IPS DF 19.7 (cell line): ENCODE measurements at regions not wholly inside any gene's neighbourhood (a gene's known extent, or its start where the extent isn't known, plus 50 kb on each side); places are given as distances from the start of the nearest gene placed in this dataset.

Source experiments
- DNase-seq: peaks from one replicate; pipeline ENCODE4 v3.0.0-alpha.2; 2013; ENCODE audit warnings: low read depth, low spot score

GRCh38 chr11:95515371-95515770 lies 274.2 kb downstream of the FAM76B start:
- no peak for DNase-seq

DNA sequence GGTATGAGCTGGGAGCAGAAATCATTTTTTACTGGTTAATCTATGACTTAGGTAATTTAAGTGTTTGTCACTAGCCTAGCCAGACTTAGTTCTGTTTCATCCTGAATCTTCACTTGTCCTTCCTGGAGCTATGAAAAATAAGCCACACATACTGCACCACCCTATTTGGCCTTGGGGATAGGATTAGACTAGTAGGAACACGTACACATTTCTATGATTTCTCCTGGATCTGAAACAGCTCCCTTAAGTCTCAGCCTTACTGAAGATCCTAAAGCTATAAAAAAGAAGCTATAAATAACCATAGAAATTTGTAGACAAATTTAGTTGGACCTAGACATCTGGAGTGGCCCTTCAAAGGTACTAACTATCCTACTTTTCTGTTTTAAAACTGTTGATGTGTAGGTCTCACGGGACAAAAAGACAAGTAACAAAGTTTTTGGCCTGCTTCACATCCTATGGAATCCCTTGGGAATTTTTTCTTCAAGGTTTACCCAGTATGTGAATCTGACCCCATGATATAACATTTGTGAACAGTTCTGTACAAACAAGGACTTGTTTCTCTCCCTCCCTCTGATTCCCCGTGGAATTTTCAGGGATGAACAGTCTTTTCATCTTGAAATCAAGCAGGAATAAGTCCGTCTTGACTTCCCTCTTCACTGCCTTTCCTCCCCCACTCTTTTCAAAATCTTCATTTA lies 275.0 kb downstream of the FAM76B start:
- DNase-seq: no peak

GRCh38 chr11:95512682-95513081 lies 276.9 kb downstream of the FAM76B start:
- DNase-seq: no peak

DNA sequence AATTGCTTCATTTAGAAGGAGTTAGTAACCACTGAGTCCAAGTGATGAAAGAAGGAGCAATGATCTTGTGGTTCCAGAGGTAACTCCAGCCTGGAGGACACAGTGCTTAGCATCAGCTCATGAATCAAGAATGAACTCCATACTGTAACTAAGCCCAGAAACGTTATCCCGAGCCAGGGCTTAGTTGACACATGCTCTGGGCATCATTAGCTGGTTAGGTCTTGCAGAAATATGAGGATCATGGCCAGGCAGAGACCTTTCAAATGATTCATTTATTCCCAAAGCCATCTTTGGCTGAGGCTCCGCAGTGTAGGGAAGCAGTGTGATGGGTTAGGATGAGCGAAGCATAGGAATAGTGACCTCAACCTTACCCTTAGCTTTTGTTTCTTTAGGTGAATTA lies 277.4 kb downstream of the FAM76B start:
- no peak for DNase-seq

DNA sequence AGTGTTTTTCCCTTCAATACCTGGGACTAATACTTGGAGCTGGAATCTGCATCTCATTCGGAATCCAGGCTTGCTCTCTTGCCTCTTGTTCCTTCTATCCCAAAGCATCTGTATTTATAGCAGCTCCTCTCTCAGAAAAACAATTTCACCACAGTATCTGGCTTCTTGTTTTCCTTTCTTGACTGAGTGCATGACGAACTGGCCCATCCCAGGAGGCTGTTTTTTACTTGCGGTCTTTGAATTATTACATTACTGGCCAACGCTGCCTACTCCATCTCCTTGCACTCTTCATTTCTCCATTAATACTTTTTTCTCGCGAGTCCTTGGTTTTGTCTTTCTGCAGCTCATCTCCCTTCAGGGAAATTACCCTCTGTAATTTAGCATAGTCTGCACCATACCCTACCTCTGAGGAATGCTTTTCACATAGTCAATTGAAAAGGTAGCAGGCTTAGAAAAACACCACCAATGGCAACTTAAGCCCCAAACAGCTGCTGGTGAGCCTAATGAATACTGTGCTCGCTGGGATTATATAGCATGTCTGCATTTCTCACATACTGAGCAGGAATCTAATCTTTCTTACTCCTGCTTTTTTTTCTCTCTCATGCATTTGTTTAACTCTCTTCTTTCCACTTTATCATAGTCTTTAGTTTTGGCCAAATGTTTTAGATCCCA lies 277.4 kb upstream of the SESN3 start:
- DNase-seq: no peak

- DNase-seq: no peak
These were observed 276.8 kb upstream of the SESN3 start for GRCh38 chr11:95507794-95508193.

DNA sequence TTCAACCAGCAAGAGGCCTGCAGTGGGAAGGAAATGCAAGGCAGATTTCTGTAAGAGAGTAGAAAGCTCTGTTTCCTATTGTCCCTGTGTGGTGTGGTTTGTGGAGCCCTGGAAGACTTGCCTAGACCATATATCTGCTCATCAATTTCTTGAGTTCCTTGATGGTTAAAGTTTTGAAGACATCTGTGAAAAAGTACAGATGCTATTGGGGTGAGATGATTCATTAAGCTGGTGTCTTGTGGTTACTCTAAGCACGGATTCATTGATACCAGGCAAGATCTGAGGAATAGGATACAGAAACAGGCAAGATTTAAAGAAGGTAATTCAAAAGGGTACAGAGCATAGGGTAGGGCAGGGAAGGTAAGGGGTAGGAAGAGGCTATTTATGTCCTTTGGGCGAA lies 275.8 kb upstream of the SESN3 start:
- DNase-seq: no peak

- DNase-seq: no peak
These were observed 275.0 kb upstream of the SESN3 start for GRCh38 chr11:95505927-95506426.

DNA sequence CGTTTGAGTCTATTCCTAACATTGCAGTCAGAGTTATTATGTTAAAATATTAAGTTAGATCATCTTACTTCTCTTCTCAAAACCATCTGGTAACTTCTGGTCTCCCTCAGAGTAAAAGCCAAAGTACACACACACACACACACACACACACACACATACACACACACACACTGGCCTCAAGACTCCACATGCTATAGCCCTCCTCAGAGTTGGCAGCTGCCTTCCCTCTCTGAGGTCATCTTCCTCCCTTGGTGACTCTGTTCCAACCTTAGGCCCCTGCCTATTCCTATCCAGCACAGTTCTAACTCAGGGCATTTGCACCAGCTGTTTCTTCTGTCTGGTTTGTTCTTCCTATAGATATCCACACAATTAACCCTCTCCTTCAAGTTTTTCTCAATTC lies 272.0 kb upstream of the SESN3 start:
- DNase-seq: no peak

GRCh38 chr11:95502522-95502921 lies 271.5 kb upstream of the SESN3 start:
- no peak for DNase-seq

- DNase-seq: no peak
These were observed 270.8 kb upstream of the SESN3 start for GRCh38 chr11:95501761-95502266.

DNA sequence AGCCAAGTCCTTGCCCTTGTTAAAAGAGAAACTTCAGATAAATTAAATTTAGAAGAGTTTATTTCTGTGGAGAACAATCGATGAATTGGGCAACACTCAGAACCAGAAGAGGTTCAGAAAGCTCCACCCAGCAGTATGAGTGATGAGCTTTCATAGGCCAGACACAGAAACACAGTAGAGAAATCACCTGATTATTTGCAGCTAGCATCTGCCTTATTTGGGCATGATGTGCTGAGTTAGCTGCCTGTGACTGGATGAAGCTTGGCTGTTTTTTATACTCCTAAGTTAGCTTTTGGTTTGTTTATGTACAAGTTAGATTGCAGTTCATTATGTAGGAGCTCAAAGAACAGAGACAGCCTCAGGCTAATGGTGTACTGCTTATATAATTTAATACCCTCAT lies 269.5 kb upstream of the SESN3 start:
- no peak for DNase-seq

- DNase-seq: no peak
These were observed 268.6 kb upstream of the SESN3 start for GRCh38 chr11:95499516-95500135.

GRCh38 chr11:95498722-95499425 lies 267.9 kb upstream of the SESN3 start:
- DNase-seq: peak; percentile 69

DNA sequence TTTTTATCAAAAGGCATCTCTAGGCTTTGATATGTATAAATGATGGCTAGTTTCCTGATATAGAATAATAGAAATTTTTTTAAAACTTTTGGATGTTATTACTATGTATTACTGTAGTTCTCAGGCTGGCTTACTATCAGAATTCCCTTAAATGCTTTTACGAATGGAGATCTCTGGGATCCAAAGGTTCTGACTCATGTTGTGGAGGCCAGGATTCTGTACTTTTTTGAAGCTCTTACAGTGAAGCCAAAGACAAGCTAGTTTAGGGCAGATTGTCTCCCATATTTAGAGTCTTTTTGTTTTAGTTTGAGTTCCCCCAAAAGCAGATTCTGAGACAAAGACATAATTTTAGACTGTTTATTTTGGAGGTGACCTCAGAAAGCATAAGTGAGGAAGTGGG lies 265.9 kb upstream of the SESN3 start:
- DNase-seq: no peak

- no peak for DNase-seq
These were observed 264.7 kb upstream of the SESN3 start for GRCh38 chr11:95495706-95496105.

GRCh38 chr11:95494856-95495255 lies 263.9 kb upstream of the SESN3 start:
- no peak for DNase-seq

- DNase-seq: no peak
These were observed 263.2 kb upstream of the SESN3 start for GRCh38 chr11:95494167-95494566.

DNA sequence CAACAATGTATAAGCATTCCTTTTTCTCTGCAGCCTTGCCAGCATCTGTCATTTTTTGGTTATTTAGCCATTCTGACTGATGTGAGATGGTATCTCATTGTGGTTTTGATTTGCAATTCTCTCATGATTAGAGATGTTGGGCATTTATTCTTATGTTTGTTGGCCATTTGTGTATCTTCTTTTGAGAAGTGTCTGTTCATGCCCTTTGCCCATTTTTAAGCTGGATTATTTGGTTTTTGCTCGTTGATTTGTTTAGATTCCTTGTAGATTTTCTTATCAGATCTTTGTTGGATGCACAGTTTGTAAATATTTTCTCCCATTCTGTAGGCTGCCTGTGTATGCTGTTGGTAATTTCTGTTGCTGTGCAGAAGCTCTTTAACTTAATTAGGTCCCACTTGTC lies 259.6 kb upstream of the SESN3 start:
- no peak for DNase-seq

- no peak for DNase-seq
These were observed 256.9 kb upstream of the SESN3 start for GRCh38 chr11:95487938-95488337.

DNA sequence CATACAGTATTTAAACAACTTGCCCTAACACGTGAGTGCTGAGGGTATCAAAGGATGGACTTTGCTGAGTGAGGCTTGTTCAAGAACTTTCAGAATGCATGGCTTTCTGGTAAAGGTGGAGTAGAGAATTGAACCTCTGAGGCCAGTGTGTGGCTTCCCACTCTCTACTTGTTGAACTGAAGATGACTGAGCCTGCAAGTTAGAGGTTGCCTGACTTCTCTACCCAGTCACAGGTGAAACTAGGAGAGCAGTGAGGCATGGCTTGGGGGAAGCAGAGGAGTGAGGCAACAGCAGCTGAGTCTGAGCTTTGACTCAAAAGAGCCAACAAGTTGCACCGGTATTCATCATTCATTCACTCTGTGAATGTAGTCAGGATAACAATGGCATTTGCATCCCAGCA lies 256.4 kb upstream of the SESN3 start:
- DNase-seq: no peak

DNA sequence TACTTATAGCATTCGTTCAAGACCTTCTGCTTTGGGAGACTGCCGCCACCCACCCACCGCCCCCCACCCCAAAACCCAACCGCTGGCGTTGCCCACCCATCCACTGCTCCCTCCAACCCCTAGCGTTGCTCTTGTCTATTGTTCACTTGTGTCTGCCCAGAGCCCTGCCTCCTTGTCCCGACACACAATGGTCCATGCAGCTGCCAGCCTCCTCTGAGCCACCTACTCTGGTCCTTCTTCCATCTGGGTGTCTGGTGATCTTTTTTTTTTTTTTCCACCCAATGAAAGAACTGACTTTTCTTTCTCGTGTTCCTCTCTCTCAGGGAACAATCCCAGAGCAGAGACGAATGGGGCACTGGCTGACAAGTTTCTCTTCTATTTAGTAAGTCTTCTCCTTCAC lies 256.0 kb upstream of the SESN3 start:
- DNase-seq: no peak
